ENCODE measurements at regions not wholly inside any gene's neighbourhood (a gene's known extent, or its start where the extent isn't known, plus 50 kb on each side); places are given as distances from the start of the nearest gene placed in this dataset.
"Not testable (repeated sequence)": the region's sequence is repeated elsewhere in the genome, so short reads cannot be mapped to it uniquely, and the experiment has no call there.

DNA sequence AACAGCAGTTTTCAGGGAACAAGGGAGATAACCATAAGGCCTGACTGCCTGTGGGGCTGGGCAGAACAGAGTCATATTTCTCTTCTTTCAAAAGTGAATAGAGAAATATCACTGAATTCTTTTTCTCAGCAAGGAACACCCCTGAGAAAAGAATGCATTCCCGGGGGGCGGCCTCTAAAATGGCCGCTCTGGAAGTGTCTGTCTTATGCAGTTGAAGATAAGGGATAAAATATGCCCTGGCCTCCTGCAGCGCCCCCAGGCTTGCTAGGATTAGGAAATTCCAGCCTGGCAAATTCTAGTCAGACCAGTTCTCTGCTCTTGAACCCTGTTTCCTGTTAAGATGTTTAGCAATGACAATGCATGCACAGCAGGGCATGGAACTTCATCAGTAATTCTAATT, 745.4 kb downstream of the GRXCR1 start:
- not testable (repeated sequence) for DNase-seq; H3K36me3 ChIP-seq; H3K4me1 ChIP-seq; H3K9me3 ChIP-seq (replicated peaks); H3K4me3 ChIP-seq; H3K27me3 ChIP-seq; H3K27ac ChIP-seq

DNA sequence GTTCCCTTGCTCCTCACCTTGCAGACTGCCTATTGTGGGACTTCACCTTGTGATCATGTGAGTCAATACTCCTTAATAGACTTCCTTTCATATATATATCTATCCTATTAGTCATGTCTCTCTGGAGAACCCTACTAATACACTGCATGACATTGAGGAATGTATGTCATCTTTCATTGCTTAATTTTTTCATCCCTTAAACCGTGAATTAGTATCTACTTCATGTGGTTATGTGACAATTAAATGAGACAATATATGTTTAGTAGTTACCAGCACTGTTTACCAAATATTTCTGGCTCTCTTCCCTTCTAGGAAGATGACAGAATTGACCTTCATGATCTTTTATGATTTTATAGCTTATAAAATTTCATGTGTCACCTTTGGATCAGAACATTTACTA, 759.5 kb downstream of the GRXCR1 start:
- no peak for DNase-seq
- no peak overlapping the region for H3K27ac ChIP-seq
- no peaks in the 10 kb centered on the region for H3K36me3 ChIP-seq
- no peaks in the 10 kb centered on the region for H3K27me3 ChIP-seq
- no peaks in the 10 kb centered on the region for H3K4me1 ChIP-seq
- no peak overlapping the region for H3K4me3 ChIP-seq
- H3K9me3 ChIP-seq (replicated peaks) = no peaks in the 10 kb centered on the region

DNA sequence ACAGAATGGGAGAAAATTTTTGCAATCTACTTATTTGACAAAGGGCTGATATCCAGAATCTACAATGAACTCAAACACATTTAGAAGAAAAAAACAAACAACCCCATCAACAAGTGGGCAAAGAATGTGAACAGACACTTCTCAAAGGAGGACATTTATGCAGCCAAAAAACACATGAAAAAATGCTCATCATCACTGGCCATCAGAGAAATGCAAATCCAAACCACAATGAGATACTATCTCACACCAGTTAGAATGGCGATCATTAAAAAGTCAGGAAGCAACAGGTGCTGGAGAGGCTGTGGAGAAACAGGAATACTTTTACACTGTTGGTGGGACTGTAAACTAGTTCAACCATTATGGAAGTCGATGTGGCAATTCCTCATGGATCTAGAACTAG, 767.0 kb downstream of the GRXCR1 start:
- not testable (repeated sequence) for DNase-seq; H3K4me3 ChIP-seq; H3K9me3 ChIP-seq (replicated peaks)

DNA sequence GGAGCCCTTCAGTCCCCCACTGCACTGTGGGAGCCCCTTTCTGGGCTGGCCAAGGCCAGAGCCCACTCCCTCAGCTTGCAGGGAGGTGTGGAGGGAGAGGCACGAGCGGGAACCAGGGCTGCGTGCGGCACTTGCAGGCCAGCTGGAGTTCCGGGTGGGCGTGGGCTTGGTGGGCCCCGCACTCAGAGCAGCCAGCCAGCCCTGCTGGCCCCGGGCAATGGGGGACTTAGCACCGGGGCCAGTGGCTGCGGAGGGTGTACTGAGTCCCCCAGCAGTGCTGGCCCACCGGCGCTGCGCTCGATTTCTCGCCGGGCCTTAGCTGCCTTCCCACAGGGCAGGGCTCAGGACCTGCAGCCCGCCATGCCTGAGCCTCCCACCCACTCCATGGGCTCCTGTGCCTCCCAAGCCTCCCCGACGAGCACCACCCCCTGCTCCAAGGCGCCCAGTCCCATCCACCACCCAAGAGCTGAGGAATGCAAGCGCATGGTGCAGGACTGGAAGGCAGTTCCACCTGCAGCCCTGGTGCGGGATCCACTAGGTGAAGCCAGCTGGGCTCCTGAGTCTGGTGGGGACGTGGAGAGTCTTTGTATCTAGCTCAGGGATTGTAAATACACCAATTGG, 776.2 kb downstream of the KCTD8 start:
- not testable (repeated sequence) for H3K36me3 ChIP-seq

More for the DNA sequence above, 767.0 kb downstream of the GRXCR1 start:
- not testable (repeated sequence) for H3K27me3 ChIP-seq, H3K4me1 ChIP-seq, H3K27ac ChIP-seq, H3K36me3 ChIP-seq

DNA sequence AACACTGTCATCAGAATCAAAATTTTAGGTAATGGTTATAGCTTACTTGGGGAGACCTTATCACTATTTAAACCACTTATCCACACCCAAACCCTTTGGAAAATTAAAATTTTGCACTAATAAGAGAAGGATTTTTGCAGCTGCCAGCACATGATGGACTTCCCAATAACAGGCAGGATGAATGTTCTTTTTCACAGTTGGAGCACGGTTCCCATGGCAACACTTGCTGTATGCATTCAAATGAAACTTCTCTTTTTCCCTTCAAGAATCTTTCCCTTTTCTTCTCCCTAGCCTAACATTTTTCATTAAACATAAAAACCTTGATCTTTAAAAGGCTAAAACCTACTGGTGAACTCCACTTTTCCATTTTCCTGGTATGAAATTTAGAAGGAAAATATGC, 768.2 kb downstream of the KCTD8 start:
- H3K4me3 ChIP-seq = no peak overlapping the region
- no peak overlapping the region for H3K27ac ChIP-seq
- no peak for DNase-seq

More for the DNA sequence above, 776.2 kb downstream of the KCTD8 start:
- not testable (repeated sequence) for H3K27ac ChIP-seq; H3K4me3 ChIP-seq; H3K27me3 ChIP-seq; DNase-seq; H3K4me1 ChIP-seq; H3K9me3 ChIP-seq (replicated peaks)

DNA sequence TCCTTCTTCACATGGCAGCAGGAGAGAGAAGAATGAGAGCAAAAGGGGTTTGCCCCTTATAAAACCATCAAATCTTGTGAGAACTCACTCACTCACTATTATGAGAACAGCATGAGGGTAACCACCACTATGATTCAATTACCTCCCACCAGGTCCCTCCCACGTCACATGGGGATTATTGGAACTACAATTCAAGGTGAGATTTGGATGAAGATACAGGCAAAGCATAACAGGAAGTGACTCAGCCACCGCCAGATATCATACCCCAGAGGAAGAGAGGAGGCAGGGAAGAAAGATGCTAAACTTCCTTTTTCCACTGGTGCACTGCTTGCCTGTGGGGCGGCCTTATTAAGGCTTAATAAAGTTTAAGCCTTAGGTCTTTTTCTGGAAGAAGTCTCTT, 766.1 kb downstream of the KCTD8 start:
- no peak overlapping the region for H3K27ac ChIP-seq
- no peaks in the 10 kb centered on the region for H3K27me3 ChIP-seq
- no peaks in the 10 kb centered on the region for H3K9me3 ChIP-seq (replicated peaks)
- no peaks in the 10 kb centered on the region for H3K36me3 ChIP-seq
- no peaks in the 10 kb centered on the region for H3K4me1 ChIP-seq
- no peak for DNase-seq
- no peak overlapping the region for H3K4me3 ChIP-seq

More for the DNA sequence above, 768.2 kb downstream of the KCTD8 start:
- H3K27me3 ChIP-seq = no peaks in the 10 kb centered on the region
- H3K9me3 ChIP-seq (replicated peaks) = no peaks in the 10 kb centered on the region
- H3K4me1 ChIP-seq = no peaks in the 10 kb centered on the region
- H3K36me3 ChIP-seq = no peaks in the 10 kb centered on the region

DNA sequence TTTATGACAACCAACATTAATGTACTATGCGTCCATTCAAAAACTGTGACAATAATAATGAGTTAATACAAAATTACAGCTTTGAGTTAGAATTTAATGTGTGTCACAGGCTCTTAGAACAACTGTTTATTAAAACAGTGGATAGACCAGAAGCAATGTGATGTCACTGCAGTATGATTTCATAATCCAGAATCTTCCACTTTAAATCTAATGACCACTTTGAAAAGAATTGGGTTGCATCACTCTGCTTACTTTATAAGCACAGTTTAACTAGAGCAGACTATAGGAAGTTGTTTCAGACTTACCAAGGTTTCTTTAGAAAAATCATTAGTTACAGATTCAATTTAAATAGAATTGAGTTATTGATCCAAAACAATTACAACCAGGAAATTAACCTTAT, 758.5 kb downstream of the KCTD8 start:
- H3K4me3 ChIP-seq = no peak overlapping the region
- no peaks in the 10 kb centered on the region for H3K4me1 ChIP-seq
- no peak for DNase-seq
- no peaks in the 10 kb centered on the region for H3K36me3 ChIP-seq
- no peak overlapping the region for H3K27ac ChIP-seq
- no peaks in the 10 kb centered on the region for H3K27me3 ChIP-seq
- H3K9me3 ChIP-seq (replicated peaks) = no peaks in the 10 kb centered on the region

DNA sequence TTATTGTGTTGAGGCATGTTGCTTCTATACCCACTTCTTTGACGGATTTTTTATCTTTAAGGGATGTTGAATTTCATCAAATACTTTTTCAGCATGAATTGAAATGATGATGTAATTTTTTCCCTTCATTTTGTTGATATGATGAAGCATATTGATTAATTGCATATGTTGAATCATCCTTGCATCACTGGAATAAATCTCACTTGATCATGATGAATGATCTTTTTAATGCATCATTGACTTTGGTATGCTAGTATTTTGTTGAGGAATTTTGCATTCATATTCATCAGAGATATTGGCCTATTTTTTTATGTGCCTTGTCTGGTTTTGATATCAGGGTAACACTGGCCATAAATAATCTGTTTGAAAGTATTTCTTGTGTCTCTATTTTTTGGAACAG, 754.7 kb downstream of the KCTD8 start:
- no peak for DNase-seq
- H3K4me3 ChIP-seq = no peak overlapping the region
- H3K27me3 ChIP-seq = no peaks in the 10 kb centered on the region
- no peaks in the 10 kb centered on the region for H3K36me3 ChIP-seq
- no peaks in the 10 kb centered on the region for H3K9me3 ChIP-seq (replicated peaks)
- H3K4me1 ChIP-seq = no peaks in the 10 kb centered on the region
- H3K27ac ChIP-seq = no peak overlapping the region

DNA sequence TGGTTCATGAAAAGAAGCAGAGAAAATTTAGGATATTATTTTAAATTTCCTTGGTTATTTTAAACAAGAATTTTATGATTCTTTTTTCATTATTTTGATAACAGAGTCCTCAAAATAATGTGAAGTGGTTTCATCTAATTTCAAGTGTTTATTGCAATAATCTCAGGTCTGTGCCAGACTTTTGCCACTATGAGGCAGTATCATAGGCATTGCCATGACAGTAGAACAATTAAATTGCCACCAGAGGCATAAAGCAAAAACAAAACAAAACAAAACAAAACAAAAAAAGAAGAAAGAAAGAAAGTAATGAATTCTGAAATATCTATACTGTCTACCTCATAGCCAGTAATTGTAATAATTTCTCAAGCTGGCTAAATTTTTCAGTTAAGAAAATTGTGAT, 739.2 kb downstream of the KCTD8 start:
- DNase-seq = no peak
- Histone ChIP-seq H3K27me3 (no peaks in the 10 kb centered on the region), H3K27ac (no peak overlapping the region), H3K4me3 (no peak overlapping the region), H3K36me3 (no peaks in the 10 kb centered on the region), H3K4me1 (no peaks in the 10 kb centered on the region), H3K9me3 (replicated peaks) (no peaks in the 10 kb centered on the region)

DNA sequence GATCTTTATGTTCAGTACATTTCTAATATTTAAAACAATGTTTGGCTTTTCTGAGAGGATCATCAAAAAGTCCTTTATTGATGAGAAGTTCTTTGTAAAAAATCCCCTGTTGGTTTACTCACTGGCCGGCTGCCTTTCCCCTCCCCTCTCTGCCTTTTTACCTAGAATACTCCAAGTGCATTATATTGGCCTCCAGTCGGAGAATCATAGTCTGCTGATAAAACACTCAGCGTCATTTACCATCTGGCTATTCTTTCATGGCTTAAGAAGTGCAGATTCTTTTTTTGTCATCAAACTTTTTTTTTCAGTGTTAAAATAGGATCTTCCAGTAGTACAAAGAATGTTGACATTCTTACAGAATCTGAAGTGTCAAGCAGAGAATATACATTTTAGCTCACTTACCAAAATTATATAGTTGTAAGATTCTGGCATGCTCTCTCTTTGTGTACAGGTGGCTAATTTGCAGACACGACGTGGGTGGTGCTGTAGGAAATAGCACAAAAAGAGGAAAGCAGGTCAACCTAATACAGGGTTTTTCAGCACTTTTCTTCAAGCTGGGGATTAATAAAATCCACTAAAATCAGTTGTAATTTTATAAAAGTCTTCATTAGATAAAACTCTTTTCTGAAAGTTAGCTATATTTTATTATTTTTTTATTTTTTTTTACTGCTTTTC, 731.8 kb downstream of the KCTD8 start:
- Histone ChIP-seq H3K4me3 (no peak overlapping the region), H3K36me3 (no peaks in the 10 kb centered on the region), H3K4me1 (no peaks in the 10 kb centered on the region), H3K27me3 (no peaks in the 10 kb centered on the region), H3K27ac (no peak overlapping the region), H3K9me3 (replicated peaks) (no peaks in the 10 kb centered on the region)
- no peak for DNase-seq

DNA sequence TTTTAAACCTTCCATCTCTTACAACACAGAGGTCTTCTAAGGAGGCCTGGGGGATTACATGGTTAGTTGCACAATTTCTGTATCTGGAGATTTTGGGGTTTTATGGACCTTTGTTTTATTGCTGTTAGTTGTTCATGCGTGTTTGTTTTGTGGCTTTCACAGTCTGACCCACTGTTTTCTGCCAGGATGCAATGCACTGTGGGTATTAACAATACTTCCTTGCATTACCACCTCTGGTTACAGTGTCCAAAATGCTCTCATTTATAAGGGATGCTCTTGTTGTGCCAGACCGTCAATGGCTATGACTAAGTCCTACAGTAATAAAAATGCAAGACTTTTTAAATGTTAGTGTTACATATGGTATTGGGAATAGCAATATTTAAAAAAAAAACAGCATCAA, 730.2 kb downstream of the KCTD8 start:
- no peaks in the 10 kb centered on the region for H3K4me1 ChIP-seq
- H3K9me3 ChIP-seq (replicated peaks) = no peaks in the 10 kb centered on the region
- H3K27me3 ChIP-seq = no peaks in the 10 kb centered on the region
- no peak overlapping the region for H3K4me3 ChIP-seq
- DNase-seq = no peak
- no peak overlapping the region for H3K27ac ChIP-seq
- no peaks in the 10 kb centered on the region for H3K36me3 ChIP-seq

DNA sequence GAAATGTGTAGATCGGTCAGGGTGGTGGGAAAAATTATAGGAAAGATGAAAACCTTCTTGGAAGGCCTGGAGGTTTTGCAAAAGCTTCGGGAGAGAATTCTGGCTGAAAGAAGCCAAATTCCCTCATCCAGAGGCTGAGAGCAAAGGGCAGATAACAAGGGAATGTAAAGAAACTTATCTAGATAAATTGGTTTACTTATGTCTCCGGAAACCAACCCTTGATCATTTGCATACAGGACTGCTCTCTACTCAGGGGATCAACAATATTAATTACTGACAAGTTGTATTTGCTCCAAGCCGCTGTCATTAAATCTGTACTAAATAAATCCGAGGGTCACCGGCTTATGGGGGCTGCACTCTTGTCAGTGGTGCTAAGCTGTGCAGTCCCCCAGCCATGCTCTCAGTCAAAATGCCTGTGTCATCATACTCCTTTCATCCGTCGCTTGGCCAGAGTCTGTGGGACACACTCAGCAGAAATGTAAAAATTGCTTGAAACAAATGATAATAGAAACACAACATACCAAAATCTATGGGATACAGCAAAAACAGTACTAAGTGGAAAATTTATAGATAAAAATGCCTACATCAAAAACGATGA, 715.7 kb downstream of the KCTD8 start:
- Histone ChIP-seq H3K27me3 (no peaks in the 10 kb centered on the region; the same call in 1 of the 2 replicates), H3K4me3 (no peak overlapping the region), H3K4me1 (no peaks in the 10 kb centered on the region)

DNA sequence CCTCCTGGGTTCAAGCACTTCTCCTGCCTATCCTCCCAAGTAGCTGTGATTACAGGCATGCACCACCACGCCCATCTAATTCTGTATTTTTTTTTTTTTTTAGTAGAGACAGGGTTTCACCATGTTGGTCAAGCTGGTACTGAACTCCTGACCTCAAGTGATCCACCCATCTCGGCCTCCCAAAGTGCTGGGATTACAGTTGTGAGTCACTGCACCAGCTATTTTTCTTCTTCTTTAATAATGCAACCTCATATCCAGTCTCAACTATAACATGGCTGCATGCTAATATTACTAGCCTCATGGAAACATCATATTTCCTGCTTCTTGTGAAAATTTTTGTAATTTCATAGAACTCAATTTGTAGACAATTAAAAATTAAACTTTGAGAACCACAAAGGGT, 706.5 kb downstream of the KCTD8 start:
- H3K36me3 ChIP-seq = no peaks in the 10 kb centered on the region
- H3K4me1 ChIP-seq = no peaks in the 10 kb centered on the region
- H3K4me3 ChIP-seq = no peak overlapping the region
- H3K27me3 ChIP-seq = peaks cover 5% of the 10 kb centered on the region; the same call in 1 of the 2 replicates
- H3K9me3 ChIP-seq (replicated peaks) = no peaks in the 10 kb centered on the region
- H3K27ac ChIP-seq = no peak overlapping the region
- DNase-seq = no peak

More for the DNA sequence above, 715.7 kb downstream of the KCTD8 start:
- Histone ChIP-seq H3K27ac (no peak overlapping the region), H3K36me3 (no peaks in the 10 kb centered on the region), H3K9me3 (replicated peaks) (no peaks in the 10 kb centered on the region)
- no peak for DNase-seq

DNA sequence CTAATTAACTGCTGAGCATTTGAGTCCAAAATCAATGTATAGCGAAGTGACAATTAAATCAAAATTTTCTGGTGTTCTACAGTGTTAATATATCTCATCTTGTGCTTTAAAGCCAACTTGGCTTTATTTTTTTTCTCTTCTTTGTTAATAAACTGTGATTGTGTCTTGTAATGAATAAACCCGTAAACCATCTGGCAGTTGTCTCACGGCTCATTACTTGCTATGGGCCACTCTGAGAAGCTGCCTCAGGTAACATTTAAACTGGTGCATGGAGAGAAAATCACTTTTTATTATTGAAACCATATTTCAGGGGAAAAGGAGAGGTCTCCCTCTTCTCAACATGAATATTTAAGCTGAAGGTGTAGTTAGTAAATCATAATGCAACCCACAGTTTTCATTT, 694.0 kb downstream of the KCTD8 start:
- Histone ChIP-seq H3K27ac (no peak overlapping the region), H3K9me3 (replicated peaks) (no peaks in the 10 kb centered on the region), H3K4me1 (no peaks in the 10 kb centered on the region; the same call in 1 of the 2 replicates), H3K27me3 (no peaks in the 10 kb centered on the region; the same call in 1 of the 2 replicates), H3K36me3 (no peaks in the 10 kb centered on the region), H3K4me3 (no peak overlapping the region)
- no peak for DNase-seq

DNA sequence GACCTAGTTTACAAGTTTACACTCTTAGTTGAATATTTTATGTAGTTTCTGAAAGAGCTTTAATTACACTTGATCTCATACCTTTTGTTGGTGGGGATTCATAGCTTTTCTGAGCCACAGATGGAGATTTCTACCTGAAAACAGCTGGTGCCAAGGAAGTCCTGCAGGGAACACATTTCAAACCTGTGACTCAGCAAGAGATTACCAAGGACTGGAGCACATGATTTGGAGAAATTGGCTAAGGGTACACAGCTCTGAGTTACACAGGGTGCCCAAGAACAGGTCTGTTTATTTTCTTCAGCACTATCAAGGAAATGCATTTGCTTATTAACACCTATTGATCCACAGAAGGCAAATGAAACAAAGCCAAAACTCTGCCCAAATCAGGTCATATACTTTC, 691.5 kb downstream of the KCTD8 start:
- H3K36me3 ChIP-seq = no peaks in the 10 kb centered on the region
- no peaks in the 10 kb centered on the region; the same call in 1 of the 2 replicates for H3K4me1 ChIP-seq
- no peaks in the 10 kb centered on the region for H3K9me3 ChIP-seq (replicated peaks)
- DNase-seq = peak in 1 of 2 experiments; percentile 3
- no peak overlapping the region for H3K27ac ChIP-seq
- H3K27me3 ChIP-seq = no peaks in the 10 kb centered on the region
- no peak overlapping the region for H3K4me3 ChIP-seq
